CD4-positive, alpha-beta T cell (primary cell): ENCODE measurements at regions not wholly inside any gene's neighbourhood (a gene's known extent, or its start where the extent isn't known, plus 50 kb on each side); places are given as distances from the start of the nearest gene placed in this dataset.

Source experiments
- ATAC-seq: fragments of 200-7000 bp; cut with Tn5 transposase; one replicate; pipeline ENCODE4 v1.10.0; 2022; ENCODE audit warnings: mild to moderate bottlenecking; ENCODE audit not compliant: poor library complexity
- CTCF ChIA-PET: fragments of 350-600 bp; sonication (Branson Sonifier 250); formaldehyde crosslinking; loops from one replicate; lab custom pipeline; 2021; ENCODE audit warnings: antibody characterized with exemption, inconsistent platforms; lab: Charles Lee
- POLR2A ChIA-PET: fragments of 350-600 bp; sonication (Branson Sonifier 250); formaldehyde crosslinking; loops from one replicate; lab custom pipeline; 2021; ENCODE audit warnings: antibody characterized with exemption, inconsistent platforms; lab: Charles Lee
- DNase-seq, 14 experiments: peaks; one replicate each; pipeline ENCODE4 v3.0.0-alpha.2; 2013 to 2020; ENCODE audit warnings: mixed read lengths in 2 of 14
- H3K27ac ChIP-seq, 2 donors: one replicate each; pipeline versions ENCODE4 v1.5.1 to v1.7.0; 2013; ENCODE audit warnings: low read length in 2 of 2, low read depth in 1 of 2, mild to moderate bottlenecking in 1 of 2
- H3K27me3 ChIP-seq, 2 experiments: 1 replicate in 1 of 2; 2 replicates in 1 of 2; pipeline versions ENCODE4 v1.6.1 to v1.7.0; 2013; ENCODE audit warnings: low read length in 2 of 2, control low read depth in 1 of 2, mild to moderate bottlenecking in 1 of 2, moderate library complexity in 1 of 2; ENCODE audit not compliant: insufficient read depth in 2 of 2, control insufficient read depth in 1 of 2
- H3K36me3 ChIP-seq: one replicate; pipeline ENCODE4 v1.6.1; 2013; ENCODE audit warnings: low read length, control low read depth; ENCODE audit not compliant: insufficient read depth
- H3K4me1 ChIP-seq: one replicate; pipeline ENCODE4 v1.6.1; 2013; ENCODE audit warnings: low read length, control low read depth; ENCODE audit not compliant: insufficient read depth
- H3K4me3 ChIP-seq: one replicate; pipeline ENCODE4 v1.5.1; 2013; ENCODE audit warnings: mild to moderate bottlenecking, low read length, moderate library complexity
- H3K9me3 ChIP-seq, 2 experiments: 1 replicate in 1 of 2; 2 replicates in 1 of 2; pipeline versions ENCODE4 v1.6.1 to v1.7.0; 2013; ENCODE audit warnings: low read length in 2 of 2, mild to moderate bottlenecking in 2 of 2, control low read depth in 1 of 2, moderate library complexity in 1 of 2; ENCODE audit not compliant: control insufficient read depth in 1 of 2, insufficient read depth in 1 of 2
- H3K27ac Mint-ChIP-seq: one replicate; pipeline ENCODE4 v1.8.0; 2020; ENCODE audit warnings: mixed read lengths
- H3K27me3 Mint-ChIP-seq: one replicate; pipeline ENCODE4 v1.8.0; 2021; ENCODE audit warnings: mixed read lengths
- H3K36me3 Mint-ChIP-seq: one replicate; pipeline ENCODE4 v1.8.0; 2021; ENCODE audit warnings: low read depth, mixed read lengths
- H3K4me1 Mint-ChIP-seq: one replicate; pipeline ENCODE4 v1.8.0; 2021; ENCODE audit warnings: low read depth, mixed read lengths
- H3K4me3 Mint-ChIP-seq: one replicate; pipeline ENCODE4 v1.8.0; 2020; ENCODE audit warnings: mild to moderate bottlenecking, mixed read lengths
- H3K9me3 Mint-ChIP-seq: one replicate; pipeline ENCODE4 v1.8.0; 2020; ENCODE audit warnings: mixed read lengths
- CTCF ChIP-seq: fragments of 200-600 bp; IDR thresholded peaks from one replicate; pipeline ENCODE4 v1.8.0; 2022; ENCODE audit warnings: antibody characterized with exemption, mild to moderate bottlenecking
- intact Hi-C, 2 experiments: fragments of 100-400 bp; cut with DNase I in 1 of 2; cut with micrococcal nuclease in 1 of 2; formaldehyde crosslinking; loops; one replicate each; pipeline versions ENCODE4 v1.15.1 to v1.9.0; 2023 to 2025; cut with DNase I, micrococcal nuclease

- no peaks in the 10 kb centered on the region for H3K9me3 ChIP-seq
- TF ChIP-seq CTCF, result no peak
- no peak overlapping the region for H3K27ac ChIP-seq
- no peak overlapping the region for H3K4me3 ChIP-seq
- Mint-ChIP-seq H3K4me1 (no peaks in the 10 kb centered on the region), H3K4me3 (no peak overlapping the region), H3K27ac (no peak overlapping the region), H3K27me3 (peaks cover 9% of the 10 kb centered on the region), H3K9me3 (no peaks in the 10 kb centered on the region), H3K36me3 (no peaks in the 10 kb centered on the region)
- no peaks in the 10 kb centered on the region for H3K36me3 ChIP-seq
- POLR2A ChIA-PET, result interaction anchor here (0.6 kb wide), 1 partner anchor 861 kb away, joined by 3 read pairs; no protein-coding TSS in a partner anchor
- H3K4me1 ChIP-seq, result no peaks in the 10 kb centered on the region
- ATAC-seq, result no peak
- CTCF ChIA-PET, result interaction anchor here (1.2 kb wide), 1 partner anchor 30 kb away, joined by 3 read pairs; no protein-coding TSS in a partner anchor
- H3K27me3 ChIP-seq, result no peaks in the 10 kb centered on the region
- intact Hi-C loops, result no loop called here
- no peak for DNase-seq
Measured at GRCh38 chr21:15122241-15122640, 57.4 kb upstream of the NRIP1 start.

GRCh38 chr21:15124731-15125130 is 59.9 kb upstream of the NRIP1 start:
- Mint-ChIP-seq H3K9me3 (no peaks in the 10 kb centered on the region), H3K27me3 (peaks cover 9% of the 10 kb centered on the region), H3K4me3 (no peak overlapping the region), H3K27ac (no peak overlapping the region), H3K4me1 (no peaks in the 10 kb centered on the region), H3K36me3 (no peaks in the 10 kb centered on the region)
- no peak for TF ChIP-seq CTCF
- H3K36me3 ChIP-seq, result no peaks in the 10 kb centered on the region
- ChIA-PET POLR2A (no interaction called here), CTCF (no interaction called here)
- DNase-seq (no peak), ATAC-seq (no peak)
- no peak overlapping the region for H3K27ac ChIP-seq
- intact Hi-C loops, result no loop called here
- no peaks in the 10 kb centered on the region for H3K4me1 ChIP-seq
- no peaks in the 10 kb centered on the region for H3K27me3 ChIP-seq
- no peaks in the 10 kb centered on the region for H3K9me3 ChIP-seq
- no peak overlapping the region for H3K4me3 ChIP-seq

- POLR2A ChIA-PET, result no interaction called here
- H3K27ac Mint-ChIP-seq, result no peak overlapping the region
- H3K4me3 Mint-ChIP-seq, result no peak overlapping the region
- TF ChIP-seq CTCF, result no peak
- Histone ChIP-seq H3K27ac (no peak overlapping the region), H3K4me1 (no peaks in the 10 kb centered on the region), H3K36me3 (no peaks in the 10 kb centered on the region), H3K27me3 (no peaks in the 10 kb centered on the region), H3K4me3 (no peak overlapping the region), H3K9me3 (no peaks in the 10 kb centered on the region)
- ATAC-seq (no peak), DNase-seq (no peak)
- H3K4me1 Mint-ChIP-seq, result no peaks in the 10 kb centered on the region
- no peaks in the 10 kb centered on the region for H3K9me3 Mint-ChIP-seq
- no peaks in the 10 kb centered on the region for H3K36me3 Mint-ChIP-seq
- peaks cover 4% of the 10 kb centered on the region for H3K27me3 Mint-ChIP-seq
- CTCF ChIA-PET, result no interaction called here
- intact Hi-C loops, result no loop called here
Measured at GRCh38 chr21:15126948-15127347, 62.1 kb upstream of the NRIP1 start.
